GM21619 (cell line): ENCODE measurements at regions not wholly inside any gene's neighbourhood (a gene's known extent, or its start where the extent isn't known, plus 50 kb on each side); places are given as distances from the start of the nearest gene placed in this dataset.

Experiments used
- ATAC-seq: cut with Tn5 transposase; IDR thresholded peaks from one replicate; pipeline ENCODE4 v1.9.1; 2021; ENCODE audit not compliant: unreplicated experiment

- ATAC-seq = no peak
These were observed 742.7 kb downstream of the VRK1 start for GRCh38 chr14:97539884-97540283.

GRCh38 chr14:97543221-97543620, 746.0 kb downstream of the VRK1 start:
- no peak for ATAC-seq

- no peak for ATAC-seq
These were observed 746.6 kb downstream of the VRK1 start for GRCh38 chr14:97543816-97544215.

- no peak for ATAC-seq
These were observed 747.4 kb downstream of the VRK1 start for GRCh38 chr14:97544571-97544970.

GRCh38 chr14:97546491-97547230, 749.5 kb downstream of the VRK1 start:
- no peak for ATAC-seq

GRCh38 chr14:97550463-97550862, 753.3 kb downstream of the VRK1 start:
- no peak for ATAC-seq

- ATAC-seq = no peak
These were observed 757.4 kb downstream of the VRK1 start for GRCh38 chr14:97554597-97554996.

GRCh38 chr14:97564334-97564733, 767.2 kb downstream of the VRK1 start:
- ATAC-seq = no peak

- ATAC-seq = no peak
These were observed 774.0 kb downstream of the VRK1 start for GRCh38 chr14:97571201-97571600.

- no peak for ATAC-seq
These were observed 774.8 kb downstream of the VRK1 start for GRCh38 chr14:97571866-97572555.

- no peak for ATAC-seq
These were observed 775.6 kb downstream of the VRK1 start for GRCh38 chr14:97572583-97573458.

GRCh38 chr14:97575677-97576076, 778.5 kb downstream of the VRK1 start:
- no peak for ATAC-seq

GRCh38 chr14:97578982-97579548, 781.9 kb downstream of the VRK1 start:
- ATAC-seq = no peak

- no peak for ATAC-seq
These were observed 783.8 kb downstream of the VRK1 start for GRCh38 chr14:97581016-97581415.

- ATAC-seq = no peak
These were observed 784.8 kb downstream of the VRK1 start for GRCh38 chr14:97582022-97582421.

- no peak for ATAC-seq
These were observed 787.3 kb downstream of the VRK1 start for GRCh38 chr14:97584528-97584927.

GRCh38 chr14:97592341-97592980, 795.3 kb downstream of the VRK1 start:
- ATAC-seq = no peak

- ATAC-seq = no peak
These were observed 797.1 kb downstream of the VRK1 start for GRCh38 chr14:97594306-97594705.

GRCh38 chr14:97602438-97603117, 805.4 kb downstream of the VRK1 start:
- ATAC-seq = no peak

- no peak for ATAC-seq
These were observed 806.0 kb downstream of the VRK1 start for GRCh38 chr14:97603201-97603600.
